Heart left ventricle (tissue), 13 donors: ENCODE measurements at regions not wholly inside any gene's neighbourhood (a gene's known extent, or its start where the extent isn't known, plus 50 kb on each side); places are given as distances from the start of the nearest gene placed in this dataset.
A peak's percentile ranks its signal among the peaks of the same experiment; 100 is the strongest.

ENCODE experiments used
- POLR2A ChIP-seq, 2 donors: fragments of 450-650 bp; IDR thresholded peaks; one replicate each; pipeline ENCODE4 v1.6.1; 2017; ENCODE audit warnings: antibody characterized with exemption in 2 of 2, mild to moderate bottlenecking in 2 of 2, moderate library complexity in 2 of 2
- TF ChIP-seq, protein P1 (sequence below), 12 donors: fragments of 200-600 bp; sonication (generic) in 4 of 12; IDR thresholded peaks; one replicate each; pipeline versions ENCODE4 v1.5.0 to v1.8.0; 2018 to 2022; ENCODE audit warnings: antibody characterized with exemption in 12 of 12, mild to moderate bottlenecking in 5 of 12
- donor health status: ischemic (EF 13 %, LVEDD 7.1; RV severe dilation, severe dysfunction).
- donor health status: DM: no; HTN: yes; CAD: no.
- donor health status: DM: no; HTN: no; CAD: no.
- donor health status: ischemic (EF 25% LVEDD 6.9; RV normal size, moderate dysfunction).
- donor health status: ischemic (EF 25% LVEDD 5.7; RV mildly dilated, moderate dysfunction).
- donor health status: ischemic (EF 35%, LVEDD 5.7; RV mildly dilated, moderate dysfunction).
- donor health status: nonischemic (EF 11% LVEDD 7.7; RV severe dilation, severe dysfunction).
- donor health status: DM: yes; HTN: yes; CAD: no.
- donor health status: PGD.
- donor health status: ischemic (EF 29% LVEDD 5.4; RV normal size, mild dysfunction).
- donor health status: nonischemic (EF 23%, LVEDD 6.1; RV moderate dilation, normal function).

DNA sequence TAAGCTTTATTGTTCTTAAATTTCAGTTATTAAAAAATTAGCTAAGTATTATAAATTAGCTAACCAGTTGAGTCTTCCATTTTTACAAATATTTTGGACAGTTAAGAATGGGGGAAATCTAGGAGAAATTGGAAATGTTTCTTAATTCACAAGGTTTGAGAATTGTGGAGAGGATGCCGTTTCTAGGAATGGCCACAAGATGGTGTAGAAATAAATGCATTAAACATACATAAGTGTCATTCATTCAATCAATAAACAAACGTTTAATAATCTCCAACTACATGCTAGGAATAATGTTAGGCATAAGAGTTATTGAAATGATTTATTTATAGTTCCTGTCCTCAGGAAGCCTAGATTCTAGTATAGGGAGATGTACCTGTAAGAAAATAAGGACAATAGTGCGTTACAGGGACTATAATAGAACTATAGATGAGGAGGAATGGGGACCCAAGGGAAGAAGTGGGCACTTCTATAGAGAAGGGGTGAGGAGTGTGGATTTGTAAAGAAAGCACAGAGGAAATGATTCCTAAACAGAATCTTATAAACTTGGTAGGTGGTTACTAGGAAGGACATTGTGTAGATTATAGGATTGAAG is 195.7 kb upstream of the ANK2 start:
- TF ChIP-seq, protein P1, sequence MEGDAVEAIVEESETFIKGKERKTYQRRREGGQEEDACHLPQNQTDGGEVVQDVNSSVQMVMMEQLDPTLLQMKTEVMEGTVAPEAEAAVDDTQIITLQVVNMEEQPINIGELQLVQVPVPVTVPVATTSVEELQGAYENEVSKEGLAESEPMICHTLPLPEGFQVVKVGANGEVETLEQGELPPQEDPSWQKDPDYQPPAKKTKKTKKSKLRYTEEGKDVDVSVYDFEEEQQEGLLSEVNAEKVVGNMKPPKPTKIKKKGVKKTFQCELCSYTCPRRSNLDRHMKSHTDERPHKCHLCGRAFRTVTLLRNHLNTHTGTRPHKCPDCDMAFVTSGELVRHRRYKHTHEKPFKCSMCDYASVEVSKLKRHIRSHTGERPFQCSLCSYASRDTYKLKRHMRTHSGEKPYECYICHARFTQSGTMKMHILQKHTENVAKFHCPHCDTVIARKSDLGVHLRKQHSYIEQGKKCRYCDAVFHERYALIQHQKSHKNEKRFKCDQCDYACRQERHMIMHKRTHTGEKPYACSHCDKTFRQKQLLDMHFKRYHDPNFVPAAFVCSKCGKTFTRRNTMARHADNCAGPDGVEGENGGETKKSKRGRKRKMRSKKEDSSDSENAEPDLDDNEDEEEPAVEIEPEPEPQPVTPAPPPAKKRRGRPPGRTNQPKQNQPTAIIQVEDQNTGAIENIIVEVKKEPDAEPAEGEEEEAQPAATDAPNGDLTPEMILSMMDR (IDR thresholded peaks at IDR 0.05), result peak in 9 of 12 donors; percentile 5 to 45 (median 27)
- no peak for TF ChIP-seq POLR2A (IDR thresholded peaks at IDR 0.05)
